ENCODE measurements at regions not wholly inside any gene's neighbourhood (a gene's known extent, or its start where the extent isn't known, plus 50 kb on each side); places are given as distances from the start of the nearest gene placed in this dataset.

GRCh38 chr10:35898716-35899440 is 256.8 kb upstream of the FZD8 start:
- no peak for TF ChIP-seq CTCF (conservative IDR thresholded peaks at IDR 0.05)
- TF ChIP-seq EZH2 (IDR thresholded peaks at IDR 0.05; ENCODE audit: low read depth) = no peak
